Muscle of back (tissue), 3 donors: ENCODE measurements at regions not wholly inside any gene's neighbourhood (a gene's known extent, or its start where the extent isn't known, plus 50 kb on each side); places are given as distances from the start of the nearest gene placed in this dataset.

ENCODE experiments used
- DNase-seq, 3 donors: peaks; one replicate each; pipeline versions ENCODE4 v3.0.0 to v3.0.0-alpha.2; 2013

DNA sequence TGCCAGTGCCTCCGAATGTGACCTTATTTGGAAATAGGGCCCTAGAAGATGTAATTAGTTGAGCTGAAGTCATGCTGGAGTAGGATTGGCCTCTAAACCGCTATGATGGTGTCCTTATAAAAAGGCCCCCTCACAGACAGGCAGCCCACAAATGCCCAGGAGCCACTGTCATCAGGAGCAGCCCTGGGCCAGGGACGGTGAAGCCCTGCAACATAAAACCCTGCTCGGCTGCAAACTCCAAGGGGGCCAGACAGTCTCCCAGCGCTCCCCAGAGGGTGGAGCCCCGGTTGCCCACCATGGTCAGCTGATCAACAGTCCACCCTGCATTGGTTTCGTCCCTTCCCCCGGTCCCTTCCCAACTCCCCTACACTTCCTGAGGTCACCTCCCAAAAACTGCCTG is 351.7 kb downstream of the FOXL1 start:
- DNase-seq = no peak

DNA sequence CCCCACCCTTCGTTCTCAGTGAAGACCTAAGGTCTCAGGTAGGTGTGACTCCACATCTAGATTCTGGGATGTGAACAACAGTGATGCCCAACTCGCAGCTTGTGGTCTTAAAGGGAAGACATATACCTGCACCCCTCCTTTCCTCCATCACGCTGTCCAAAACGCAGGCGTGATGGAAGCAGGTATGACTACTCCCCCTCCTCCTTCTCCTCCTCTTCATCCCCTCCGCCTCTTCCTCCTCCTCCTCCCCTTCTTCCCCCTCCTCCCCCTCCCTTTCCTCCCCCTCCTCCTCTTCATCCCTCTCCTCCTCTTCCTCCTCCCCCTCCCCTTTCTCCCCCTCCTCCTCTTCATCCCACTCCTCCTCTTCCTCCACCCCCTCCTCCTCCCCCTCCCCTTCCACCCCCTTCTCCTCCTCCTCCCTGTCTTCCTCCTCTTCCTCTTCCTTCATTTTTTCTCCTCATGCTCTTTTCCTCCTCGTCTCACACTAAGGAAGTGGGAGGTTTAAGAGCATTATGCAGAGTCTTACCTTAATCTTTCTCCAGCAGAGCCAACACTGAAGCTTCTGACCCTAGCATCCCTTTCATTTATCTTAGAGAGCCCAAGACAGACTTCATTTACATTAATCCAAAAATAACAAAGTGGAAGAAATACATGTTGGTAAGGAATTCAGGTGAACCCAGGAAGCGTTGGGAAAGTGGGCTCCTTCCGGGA is 352.5 kb downstream of the FOXL1 start:
- no peak for DNase-seq

- peak in 2 of 3 donors; percentile 73 to 82 for DNase-seq
These were observed 353.1 kb downstream of the FOXL1 start for GRCh38 chr16:86931410-86931941.

GRCh38 chr16:86932130-86932982 is 354.0 kb downstream of the FOXL1 start:
- no peak for DNase-seq

GRCh38 chr16:86934581-86935375 is 356.4 kb downstream of the FOXL1 start:
- DNase-seq = no peak

DNA sequence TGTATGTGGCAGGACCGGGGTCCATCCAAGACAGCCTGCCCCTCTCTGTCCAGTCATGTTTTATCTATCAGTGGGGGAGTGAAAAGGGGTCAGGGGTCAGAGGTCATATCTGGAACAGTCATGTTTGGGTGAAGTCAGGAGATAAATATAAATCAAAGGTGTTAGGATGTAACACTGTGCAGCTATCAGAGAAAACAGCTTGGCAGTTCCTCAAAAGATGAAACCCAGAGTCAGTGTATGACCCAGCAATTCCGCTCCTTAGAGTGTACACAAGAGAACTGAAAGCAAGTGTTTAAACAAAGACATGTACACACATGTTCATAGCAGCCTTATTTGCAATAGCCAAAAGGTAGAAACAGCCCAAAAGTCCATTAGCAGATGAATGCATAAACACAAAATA is 361.3 kb downstream of the FOXL1 start:
- no peak for DNase-seq

DNA sequence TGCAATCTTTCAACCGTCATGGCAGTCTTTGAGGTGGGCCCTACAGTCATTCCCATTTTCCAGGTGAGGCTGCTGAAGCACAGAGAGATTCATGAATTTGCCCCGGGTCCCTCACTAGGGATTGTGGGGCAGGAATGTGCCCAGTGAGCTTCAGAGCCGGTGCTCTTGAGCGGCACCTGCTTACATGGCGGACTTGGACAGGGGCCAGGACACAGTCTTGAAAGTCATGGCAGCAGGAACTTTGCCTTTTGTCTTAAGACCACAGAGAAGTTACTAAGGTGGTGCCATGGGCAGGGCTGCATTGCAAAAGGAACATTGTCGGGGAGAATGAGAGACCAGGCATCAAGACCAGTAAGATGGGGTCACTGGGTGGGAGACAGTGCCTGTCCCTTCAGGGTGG is 363.4 kb downstream of the FOXL1 start:
- DNase-seq = no peak

DNA sequence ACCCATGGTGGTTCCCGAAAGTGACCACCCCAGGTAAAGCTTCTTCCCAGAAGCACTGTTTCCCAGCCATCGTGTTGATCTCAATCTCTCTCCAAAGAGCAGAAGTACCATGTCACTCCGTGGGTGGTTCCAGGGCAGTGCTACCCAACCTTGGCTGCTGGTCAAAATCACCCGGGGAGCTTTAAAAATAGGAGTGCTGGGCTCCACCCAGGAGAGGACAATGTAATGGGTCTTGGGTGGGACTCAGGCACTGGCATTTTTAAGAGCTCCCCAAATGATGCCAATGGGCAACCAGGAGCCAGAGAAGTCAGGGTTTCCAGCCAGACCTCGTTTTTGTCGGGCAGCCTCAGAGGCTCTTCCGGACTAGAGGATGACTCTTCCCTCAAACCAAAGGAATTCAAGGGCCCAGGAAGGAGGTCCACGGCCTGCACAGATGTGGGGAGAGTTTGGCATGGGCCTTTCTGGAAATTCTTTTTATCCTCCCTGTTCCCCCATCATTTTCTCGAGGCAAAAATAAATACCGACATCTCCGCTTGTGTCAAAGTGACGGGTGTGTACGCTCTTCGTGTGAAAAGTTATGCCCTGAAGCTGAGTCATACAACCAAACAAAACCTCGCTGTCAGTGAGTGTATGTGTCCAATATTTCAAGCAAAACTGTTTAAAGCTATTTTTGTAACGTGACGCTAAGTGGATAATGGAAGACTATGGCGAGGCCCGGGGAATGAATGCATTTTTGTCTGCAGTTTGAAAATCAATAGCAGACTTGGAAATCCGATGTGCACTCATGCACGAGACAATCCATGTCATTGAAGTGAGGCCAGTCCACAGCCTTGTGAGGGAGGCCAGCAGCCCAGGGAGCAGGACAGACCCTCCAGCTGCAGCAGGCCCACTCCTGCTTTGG is 364.1 kb downstream of the FOXL1 start:
- DNase-seq = peak in 1 of 3 donors; percentile 85

DNA sequence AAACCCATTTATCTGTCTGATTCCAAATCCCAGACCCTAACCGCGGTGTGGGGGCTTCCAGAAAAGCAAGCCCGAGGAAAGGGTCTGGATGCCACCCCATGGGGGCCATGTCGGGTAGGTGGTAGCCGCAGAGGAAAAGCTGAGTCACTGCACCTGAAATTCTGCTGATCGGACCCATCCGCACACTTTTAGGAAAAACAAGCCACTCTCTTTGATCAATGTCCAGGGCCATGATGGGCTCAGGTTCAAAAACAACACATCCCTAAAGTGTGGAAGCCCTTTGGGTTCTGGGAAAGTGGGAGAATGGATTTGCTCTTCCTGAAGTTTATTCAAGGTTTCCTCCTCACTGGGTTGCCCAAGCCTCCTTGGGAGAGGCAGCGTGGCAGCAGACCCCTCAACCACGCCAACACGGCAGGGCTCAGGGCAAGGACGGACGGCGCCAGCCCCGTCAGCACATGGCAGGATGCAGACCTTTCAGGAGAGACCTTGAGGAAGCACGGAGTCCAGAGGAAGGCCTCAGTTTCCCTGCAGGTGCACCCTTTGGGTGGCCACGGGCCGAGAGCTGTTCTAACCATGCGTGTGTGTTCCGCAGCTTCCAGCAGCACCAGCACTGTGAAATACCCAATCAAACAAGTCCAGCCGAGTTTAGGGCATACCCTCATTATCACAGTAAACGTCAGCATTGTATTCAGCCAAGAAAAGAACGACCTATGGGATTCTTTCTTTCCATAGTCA is 367.0 kb downstream of the FOXL1 start:
- DNase-seq = no peak

DNA sequence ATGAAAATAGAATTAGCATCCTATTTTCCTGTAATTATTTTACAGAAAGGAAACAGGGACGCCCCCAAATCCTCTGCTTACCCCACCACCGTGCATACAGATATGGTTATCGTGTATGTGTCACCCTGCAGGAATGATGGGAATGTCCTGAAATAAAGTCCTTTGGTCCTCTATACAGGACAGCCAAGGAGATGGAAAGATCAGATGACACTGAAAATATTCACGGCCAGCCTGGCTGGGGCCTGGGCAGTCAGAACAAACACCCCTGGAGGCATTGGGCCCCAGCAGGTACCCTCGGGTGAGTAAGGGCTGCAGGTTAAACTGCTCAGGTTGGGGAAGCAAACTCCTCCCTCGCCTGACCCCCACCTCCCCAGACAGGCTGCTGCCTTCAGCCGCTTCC is 368.0 kb downstream of the FOXL1 start:
- DNase-seq = no peak

DNA sequence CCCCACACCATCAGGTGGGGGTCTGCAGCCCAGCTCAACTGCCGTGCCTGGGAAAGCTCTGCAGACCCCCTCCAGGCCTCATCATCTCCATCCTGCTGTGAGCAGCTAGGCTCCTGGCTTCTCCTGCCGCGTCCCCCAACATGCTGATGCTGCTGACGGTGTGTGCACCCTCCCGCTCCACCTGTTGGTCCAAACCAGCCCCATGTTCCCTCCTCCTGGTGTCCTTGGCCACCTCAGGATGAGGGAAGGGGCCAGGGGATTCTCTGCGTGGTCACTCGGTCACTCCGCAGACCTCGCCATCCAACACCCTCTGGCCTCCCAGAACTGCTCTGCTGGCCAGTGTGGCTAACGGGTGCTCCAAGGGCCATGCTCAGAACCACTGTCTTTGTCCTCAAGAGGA is 368.6 kb downstream of the FOXL1 start:
- no peak for DNase-seq

DNA sequence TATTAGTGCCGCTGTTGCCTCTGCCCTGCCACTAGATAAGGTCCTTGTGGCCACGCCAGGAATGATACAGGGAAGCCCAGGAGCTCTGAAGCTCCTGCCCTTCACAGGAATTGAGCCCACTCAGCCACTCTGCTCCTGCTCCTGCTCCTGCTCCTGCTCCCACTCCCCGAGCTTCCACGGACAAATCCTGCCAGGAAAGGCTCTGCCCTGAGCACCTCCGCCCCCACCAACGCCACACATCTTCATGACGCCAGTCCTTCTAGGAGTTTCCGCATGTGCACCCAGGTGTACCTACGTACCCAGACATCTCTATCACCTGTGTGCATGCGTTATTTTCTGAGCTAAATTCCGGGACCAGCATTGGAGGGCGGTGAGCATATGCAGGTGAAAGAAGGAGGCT is 369.1 kb downstream of the C16orf95 start:
- no peak for DNase-seq

- no peak for DNase-seq
These were observed 368.1 kb downstream of the C16orf95 start for GRCh38 chr16:86949116-86949515.

DNA sequence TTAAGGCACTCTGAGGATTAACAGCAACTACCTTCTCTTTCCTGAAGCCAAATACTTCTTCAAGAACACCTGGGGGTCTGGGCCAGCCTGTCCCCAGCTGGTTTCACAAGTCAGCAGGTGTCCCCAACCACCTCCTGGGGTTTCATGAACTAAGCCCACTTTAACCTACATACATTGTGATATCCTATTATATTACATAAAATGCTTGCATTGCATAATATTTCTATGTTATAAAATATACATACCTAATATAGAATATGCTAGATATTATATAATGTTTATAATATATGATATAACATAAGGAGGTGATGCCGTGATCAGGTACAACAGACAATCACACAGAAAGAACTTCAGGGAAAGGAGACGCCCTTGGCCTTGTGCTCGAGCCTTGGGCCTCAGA is 367.6 kb downstream of the C16orf95 start:
- DNase-seq = no peak

- DNase-seq = no peak
These were observed 366.0 kb downstream of the C16orf95 start for GRCh38 chr16:86951041-86951822.

DNA sequence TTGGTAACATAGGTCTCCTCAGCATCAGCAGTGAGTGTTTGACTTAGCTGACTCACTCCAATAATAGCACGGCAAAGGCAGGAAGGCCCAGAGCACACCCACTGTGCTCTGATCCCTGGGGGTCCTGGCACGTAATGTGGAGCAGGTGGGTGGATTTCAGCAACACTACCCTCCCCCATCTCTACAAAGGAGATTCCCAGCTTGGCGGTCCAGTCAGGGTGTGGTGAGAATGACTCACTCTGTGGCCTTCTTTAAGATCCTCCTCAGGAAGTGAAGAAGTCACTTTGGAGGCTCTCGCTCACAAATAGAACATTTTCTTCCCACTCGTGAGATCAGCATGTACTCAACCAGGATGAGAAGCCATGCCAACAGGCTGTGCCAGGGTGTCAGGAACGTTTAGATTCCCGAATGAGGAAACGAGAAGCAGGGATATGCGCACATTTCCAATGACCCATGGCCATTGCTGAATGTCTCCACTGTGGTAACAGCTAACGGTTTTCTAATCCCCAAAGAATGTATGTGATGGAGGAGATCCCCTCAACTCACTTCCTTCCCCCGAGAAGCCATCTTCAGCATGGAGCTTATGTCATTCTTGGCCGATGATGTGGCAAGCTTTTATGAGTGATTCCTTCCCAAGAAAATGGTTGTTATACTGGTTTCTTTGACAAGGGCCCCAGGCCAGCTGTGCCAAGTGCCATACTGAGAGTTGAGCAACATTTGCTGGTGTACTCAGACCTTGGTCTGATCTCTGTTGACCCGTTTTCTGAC is 365.2 kb downstream of the C16orf95 start:
- DNase-seq = peak in 1 of 3 donors; percentile 96

DNA sequence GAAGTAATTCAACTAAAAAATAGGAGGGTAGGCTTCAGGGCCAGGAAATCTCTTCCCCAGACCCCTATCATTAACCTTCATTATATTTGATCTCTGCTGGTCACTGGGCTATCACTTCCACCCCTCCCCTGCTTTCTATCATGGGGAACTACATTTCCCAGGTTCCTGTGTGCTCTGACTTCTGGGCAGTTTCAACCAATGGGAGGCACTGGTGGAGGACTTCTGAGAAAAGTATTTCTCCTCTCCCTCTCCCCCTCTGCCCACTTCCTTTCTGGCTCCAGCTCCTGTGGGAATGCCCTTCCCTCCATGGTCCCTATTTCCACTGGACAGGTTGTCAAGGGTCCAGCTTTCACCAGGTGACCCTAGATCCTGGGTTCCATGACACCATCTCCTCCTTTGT is 364.4 kb downstream of the C16orf95 start:
- DNase-seq = no peak

GRCh38 chr16:86953631-86954391 is 363.4 kb downstream of the C16orf95 start:
- DNase-seq = no peak
